GM21381 (cell line): ENCODE measurements at regions not wholly inside any gene's neighbourhood (a gene's known extent, or its start where the extent isn't known, plus 50 kb on each side); places are given as distances from the start of the nearest gene placed in this dataset.

Experiments
- ATAC-seq: cut with Tn5 transposase; IDR thresholded peaks from one replicate; pipeline ENCODE4 v1.9.1; 2021; ENCODE audit warnings: mild to moderate bottlenecking, moderate library complexity; ENCODE audit not compliant: unreplicated experiment

DNA sequence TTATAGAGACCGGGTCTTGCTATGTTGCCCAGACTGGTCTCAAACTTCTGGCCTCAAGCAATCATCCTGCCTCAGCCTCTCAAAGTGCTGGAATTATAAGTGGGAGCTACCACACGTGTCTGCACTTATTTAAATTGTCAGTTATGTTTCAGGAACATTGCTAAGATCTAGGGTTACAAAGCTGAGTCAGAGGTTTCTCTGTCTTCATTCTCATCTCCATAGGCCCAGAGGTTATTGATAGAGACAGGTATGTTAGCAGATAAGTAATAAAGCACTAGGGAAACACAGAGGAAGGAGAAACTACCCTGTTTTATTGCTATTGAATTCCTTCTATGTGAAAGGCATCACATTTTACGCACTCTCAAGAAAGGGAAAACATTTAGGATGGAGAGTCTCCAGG, 214.1 kb downstream of the REEP3 start:
- no peak for ATAC-seq

DNA sequence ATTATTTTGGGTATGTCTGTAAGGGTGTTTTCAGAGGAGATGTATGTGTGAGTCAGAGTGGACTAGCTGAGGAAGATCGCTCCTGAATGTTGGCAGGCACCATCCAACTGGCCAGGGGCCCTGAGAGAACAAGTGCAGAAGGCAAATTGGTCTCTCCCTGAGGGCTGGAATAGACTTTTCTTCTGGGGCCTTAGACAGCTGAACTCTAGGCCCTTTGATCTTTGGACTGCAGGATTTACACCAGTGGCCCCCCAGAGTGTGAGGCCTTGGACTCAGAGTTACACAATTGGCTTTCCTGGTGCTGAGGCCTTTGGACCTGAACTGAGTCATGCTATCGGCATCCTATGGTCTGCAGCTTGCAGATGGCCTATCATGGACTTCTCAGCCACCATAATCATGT, 217.2 kb downstream of the REEP3 start:
- ATAC-seq = no peak

DNA sequence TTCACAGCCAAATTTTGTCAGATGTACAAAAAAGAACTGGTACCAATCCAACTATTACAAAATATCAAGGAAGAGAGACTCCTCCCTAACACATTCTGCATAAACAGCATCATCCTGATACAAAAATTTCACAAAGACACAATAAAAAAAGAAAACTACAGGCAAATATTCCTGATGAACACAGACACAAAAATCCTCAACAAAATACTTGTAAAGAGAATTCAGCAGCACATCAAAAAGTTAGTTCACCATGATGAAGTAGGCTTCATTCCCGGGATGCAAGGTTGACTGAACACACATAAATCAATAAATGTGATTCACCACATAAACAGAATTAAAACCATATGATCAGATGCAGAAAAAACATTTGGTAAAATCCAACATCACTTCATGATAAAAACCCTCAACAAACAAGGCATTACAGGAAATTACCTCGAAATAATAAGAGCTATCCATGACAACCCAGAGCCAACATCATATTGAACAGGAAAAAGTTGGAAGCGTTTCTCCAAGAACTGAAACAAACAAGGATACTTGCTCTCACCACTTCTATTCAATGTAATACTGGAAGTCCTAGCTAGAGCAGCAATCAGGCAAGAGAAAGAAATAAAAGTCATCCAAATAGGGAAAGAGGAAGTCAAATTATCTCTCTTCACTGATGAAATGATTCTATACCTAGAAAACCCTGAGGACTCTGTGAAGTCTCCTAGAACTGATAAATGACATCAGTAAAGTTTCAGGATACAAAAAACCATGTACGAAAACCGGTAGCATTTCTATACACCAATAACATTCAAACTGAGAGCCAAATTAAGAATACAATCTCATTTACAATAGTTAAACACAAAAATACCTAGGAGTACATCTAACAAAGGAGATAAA, 223.1 kb downstream of the REEP3 start:
- no peak for ATAC-seq

DNA sequence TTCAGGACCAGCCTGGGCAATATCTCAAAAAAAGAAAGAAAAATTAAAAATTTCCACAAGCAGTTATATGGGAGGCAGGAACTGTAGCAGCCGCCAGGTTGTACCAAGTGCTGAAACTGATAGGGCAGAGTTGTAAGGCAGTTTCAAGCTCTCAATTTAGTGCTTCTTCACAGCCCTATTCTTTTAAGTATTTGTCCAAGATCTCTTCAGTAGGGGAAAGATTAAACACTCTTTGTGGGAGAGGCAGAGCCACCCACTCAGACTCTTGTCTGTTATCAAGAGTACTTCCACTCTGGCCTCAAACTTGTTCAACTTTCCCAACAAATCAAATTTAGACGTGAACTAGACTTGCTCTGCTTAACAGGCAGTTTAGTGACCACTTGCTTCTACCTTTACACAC, 228.7 kb downstream of the REEP3 start:
- ATAC-seq = no peak

DNA sequence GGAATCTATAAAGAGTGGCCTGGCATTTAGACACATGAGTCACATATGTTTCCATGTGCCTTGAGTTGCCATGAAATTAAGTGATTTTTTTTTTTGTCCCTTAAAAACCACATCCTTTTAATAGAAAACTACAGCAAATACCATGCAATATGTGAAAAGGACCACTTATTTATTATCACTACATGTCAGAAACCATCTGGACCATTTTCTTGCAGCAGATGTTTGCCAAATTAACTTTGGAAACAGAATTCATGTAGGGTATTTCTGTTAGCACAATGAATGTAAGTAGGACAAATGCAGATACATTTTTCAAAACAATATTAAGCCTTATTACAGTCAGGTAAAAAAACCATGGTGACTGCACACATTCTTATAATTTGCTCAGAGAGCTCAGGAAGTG, 230.6 kb downstream of the REEP3 start:
- no peak for ATAC-seq

DNA sequence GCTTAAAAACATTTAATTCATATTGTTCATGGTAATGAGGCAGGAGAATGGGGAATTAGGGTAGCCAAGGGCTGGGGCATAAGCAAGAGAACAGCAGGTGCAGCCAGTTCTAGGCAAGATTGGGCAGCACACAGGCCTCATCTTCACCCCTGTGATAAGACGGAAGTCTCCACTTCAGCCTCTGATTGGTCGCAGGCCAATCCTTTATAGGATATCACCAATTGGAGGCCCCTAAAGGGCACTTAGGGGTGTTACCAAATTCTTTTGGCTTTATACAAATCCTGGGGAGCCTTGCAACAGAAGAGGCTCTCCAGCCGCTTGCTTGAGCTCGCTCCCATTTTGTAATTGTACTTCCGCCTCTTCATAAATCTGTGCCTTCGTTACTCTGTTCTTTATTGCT, 231.1 kb downstream of the REEP3 start:
- ATAC-seq = no peak

DNA sequence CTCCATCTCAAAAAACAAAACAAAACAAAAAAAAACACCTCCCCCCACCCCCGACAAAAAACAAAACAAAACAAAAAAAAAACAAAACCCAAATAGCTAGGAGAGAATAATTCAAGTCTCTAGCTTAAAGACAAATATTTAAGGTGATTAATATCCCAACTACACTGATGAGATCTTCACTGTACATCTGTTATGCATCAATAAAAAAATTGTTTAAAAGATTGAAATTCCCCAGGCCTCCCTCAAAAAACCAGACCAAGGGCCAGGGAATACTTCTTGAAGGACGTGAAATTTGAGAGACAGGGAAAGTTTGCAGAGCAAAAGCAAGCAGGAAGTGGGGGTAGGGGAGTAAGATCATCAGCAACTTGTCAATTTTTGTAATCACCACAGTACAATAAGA, 232.6 kb downstream of the REEP3 start:
- no peak for ATAC-seq

DNA sequence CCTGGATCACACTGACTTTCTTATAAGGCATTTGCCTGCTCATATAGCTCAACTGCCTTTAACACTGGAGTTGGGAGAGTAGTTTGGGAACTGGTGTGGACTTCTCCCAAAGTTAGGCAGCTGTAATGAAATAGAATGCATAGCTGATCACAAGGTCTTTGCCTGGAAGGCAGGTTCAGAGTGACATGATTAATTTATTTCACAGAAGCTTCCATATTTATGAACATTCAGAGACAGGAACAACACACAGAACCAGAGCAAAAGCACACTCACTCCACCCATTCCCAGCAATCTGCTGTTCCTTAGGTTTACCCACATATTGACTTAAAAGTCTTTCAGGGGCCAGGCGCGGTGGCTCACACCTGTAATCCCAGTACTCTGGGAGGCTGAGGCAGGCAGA, 234.2 kb downstream of the REEP3 start:
- no peak for ATAC-seq

DNA sequence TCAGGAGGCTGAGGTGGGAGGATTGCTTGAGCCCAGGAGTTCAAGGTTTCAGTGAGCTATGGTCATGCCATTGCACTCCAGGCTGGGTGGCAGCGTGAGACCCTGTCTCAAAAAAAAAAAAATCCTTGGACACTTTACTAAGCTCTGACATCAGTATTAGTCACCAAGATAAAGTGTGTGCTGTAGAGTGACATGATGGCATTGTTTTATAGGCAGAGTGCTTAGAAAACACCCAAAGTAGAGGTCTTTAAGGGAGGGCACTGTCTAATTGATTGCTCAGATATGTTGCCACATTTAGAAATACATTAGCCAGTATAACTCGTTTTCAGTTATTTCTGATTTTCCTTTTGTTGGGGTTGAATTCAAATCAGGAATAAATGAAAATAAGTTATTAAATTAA, 235.9 kb downstream of the REEP3 start:
- ATAC-seq = no peak

DNA sequence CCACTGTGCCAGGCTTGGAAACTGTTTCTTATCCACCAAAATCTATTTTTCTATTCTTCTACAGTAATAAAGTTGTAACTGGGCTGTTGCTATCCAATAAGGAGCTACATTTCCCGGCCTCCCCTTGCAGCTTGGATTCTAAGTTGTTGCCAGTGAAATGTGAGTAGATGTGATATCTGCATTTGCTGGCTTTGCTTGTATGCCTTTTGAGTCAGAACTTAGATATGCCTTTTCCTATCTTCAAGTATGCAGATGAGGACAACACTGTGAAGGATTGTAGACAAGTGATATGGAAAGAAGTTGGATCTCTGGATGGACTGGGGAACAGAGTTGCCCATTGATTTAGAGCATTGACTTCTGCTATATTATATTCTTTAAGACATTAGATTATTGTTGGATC, 236.9 kb downstream of the REEP3 start:
- no peak for ATAC-seq

DNA sequence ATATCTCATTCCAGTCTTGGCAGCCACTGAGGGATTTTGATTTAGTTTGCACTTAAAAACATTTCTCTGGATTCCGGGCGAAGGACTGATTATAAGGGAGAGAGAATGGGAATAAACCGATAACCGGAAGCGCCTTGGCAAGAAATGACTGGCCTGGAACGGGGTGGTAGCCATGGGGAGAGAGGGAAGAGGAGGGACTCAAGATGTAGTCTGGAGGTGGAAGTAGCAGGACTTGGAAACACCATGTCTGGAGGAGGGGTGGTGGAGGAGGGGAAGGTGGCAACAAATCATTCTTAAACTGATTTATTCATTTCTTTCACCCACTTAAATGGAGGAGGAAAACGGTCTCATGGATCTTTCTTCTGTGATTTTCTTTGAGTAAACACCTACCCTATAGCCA, 238.1 kb downstream of the REEP3 start:
- no peak for ATAC-seq

DNA sequence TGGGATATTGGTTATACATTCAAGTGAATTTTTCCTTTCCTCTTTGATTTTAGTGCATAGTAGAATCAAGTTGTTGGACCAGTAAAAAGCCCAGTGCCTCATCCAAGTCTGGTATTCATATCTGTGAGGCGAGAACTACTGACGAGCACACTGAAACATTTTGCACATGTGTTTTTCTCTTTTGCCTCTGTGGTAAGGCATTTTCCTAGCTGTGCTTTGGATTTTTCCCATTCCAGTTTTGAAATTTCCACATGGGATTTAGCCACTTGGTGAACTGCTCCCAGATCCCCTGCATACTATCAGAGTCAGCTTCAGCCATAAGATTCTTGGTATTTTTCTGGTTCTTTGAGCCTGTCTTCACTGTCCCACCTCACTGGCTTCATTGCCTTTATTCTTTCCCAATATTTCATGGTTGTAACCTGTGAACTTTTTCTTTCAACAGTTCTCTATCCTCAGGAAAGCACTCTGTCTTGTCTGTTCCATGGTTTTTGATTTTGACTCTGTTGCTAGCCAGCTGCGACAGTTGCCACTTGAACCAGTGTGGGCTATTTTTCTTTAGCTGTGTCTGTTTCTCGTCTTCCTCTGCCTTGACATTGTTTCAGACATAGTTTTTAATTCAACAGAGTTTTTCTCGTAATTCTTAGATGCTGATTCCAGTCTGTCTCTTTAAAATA, 239.0 kb downstream of the REEP3 start:
- no peak for ATAC-seq

DNA sequence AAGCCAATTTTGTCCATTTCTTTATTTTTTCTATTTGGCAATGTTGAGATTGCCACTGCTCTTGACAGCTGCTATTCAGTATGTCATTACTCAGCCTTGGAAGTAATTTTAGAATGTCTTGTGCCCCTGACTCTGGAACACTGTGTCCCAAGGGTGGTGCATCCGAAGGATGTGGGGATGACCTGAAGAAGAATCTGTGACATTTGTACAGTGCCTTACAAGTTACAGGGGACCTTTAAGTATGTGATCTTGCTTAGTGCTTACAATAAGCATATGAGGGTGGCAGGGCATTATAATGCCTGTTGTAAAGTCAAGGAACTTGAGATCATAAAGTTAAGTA, 239.5 kb downstream of the REEP3 start:
- no peak for ATAC-seq

DNA sequence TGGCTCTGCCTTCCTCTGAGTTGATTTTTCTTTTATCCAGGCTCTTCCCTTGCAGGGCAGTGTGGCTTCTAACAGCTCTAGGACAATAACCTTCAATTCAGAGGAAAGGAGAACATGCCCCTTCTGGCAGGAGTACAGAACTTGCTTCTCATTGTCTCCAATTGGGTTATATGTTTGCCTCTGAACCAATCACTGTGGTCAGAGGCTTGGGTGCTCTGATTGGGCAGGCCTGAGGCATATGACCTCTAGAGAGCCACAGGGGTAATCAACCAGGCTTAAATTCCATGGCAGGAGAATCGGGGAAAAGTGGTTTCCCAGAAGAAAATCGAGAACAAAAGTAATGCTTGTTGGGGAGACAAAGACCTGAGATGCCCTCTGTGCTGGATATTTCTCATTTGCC, 240.0 kb downstream of the REEP3 start:
- ATAC-seq = no peak

DNA sequence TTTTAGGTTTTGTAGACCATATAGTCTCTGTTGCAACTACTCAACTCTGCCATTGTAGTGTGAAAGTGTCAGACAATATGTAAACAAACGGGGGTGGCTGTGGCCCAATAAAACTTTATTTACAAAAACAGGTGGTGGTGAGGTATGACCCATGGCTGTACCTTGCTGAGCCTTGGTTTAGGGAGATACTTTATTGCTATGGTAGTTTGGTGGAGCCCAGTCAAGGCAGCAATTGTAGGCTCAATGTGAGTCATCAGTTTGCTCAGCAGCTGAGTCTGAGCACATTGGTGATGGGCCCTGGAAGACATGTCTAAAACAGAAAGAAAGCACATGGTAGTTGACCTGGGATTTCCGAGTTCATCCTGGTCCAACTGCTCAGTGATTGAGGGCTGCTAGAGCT, 242.5 kb downstream of the REEP3 start:
- ATAC-seq = no peak

DNA sequence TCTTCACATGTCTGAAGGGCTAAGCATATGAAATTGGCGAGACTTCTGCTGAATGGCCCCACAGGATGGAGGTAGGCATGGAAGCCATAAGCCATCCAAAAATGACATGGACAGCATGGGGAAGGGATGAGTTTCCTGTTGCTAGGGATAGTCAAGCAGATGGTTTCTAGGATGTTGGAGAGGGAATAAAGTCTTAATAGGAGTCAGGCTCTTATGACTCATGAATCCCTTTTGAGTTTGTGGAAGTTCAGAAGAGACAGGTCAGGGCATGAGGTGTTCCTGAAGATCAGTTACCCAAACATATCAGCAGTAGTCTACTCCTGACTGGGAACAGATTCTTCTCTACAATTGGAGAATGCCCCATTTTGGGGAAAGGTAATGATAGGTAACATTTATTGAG, 243.9 kb downstream of the REEP3 start:
- ATAC-seq = no peak

DNA sequence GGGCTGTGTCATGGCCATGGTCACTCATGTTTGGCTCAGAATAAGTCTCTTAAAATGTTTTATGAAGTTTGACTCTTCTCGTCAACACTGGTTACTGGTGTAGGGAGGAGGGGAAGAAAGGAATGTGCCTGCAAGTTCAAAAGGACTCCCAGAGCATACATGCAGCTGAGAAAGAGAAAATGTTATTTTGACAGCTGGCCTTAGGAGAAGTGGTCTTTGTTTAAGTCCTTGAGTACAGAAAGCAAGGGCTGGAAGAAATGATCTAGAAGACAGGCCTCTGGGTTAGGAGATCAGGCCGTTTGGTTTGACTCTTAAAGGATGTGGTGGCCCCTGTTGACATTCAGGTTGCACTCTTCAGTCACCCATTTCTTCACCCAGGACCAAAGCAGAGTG, 245.5 kb downstream of the REEP3 start:
- ATAC-seq = no peak

DNA sequence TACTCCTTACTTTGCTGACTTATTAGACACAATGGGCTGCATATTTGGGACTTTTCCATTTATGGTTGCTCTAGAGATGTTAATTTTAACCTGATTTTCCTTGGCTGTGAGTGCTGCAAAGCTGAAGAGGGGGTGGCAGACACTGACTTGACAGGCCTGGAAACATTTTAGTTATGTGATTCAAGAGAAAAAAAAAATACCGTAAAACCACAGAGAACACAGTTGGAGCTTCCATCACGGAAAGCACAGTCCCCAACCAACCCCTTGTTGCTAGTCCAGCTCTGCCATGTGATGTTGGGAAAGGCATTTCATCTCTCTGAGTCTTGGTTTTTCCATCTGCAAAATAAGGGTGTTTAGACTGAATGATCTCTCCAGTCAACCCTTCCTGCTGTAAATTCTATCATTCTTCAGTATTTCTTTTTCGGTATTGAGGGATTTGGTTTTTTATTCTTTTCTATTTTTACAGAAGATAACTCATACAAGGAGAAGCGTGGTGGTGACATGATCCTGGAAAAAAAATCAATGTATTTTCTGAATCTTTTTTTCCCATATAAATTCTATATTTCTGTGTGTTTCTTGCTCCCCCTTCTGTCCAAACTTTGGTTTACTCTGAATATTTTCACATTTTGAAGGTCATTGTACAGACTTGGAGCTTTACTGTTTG, 246.1 kb downstream of the REEP3 start:
- ATAC-seq = no peak

DNA sequence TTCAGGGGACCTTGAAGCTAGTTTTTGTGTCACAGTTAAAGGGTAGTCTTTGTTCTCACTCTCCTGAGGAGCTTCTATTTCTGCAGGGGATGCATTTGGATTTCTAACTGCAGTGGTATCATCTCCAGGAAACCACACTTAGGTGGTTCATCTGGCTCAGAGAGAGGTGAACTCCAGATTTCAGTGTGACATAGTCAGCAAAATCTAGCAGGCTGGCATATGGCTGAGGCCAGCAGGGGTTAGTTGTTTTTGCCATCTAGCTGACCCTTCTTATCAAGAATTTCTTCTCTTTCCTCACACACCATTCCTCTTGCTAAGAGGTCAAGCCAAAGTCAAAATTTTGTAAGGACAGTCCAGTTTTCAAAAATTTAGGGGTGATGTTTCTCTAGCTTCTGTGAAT, 248.2 kb downstream of the REEP3 start:
- ATAC-seq = no peak

DNA sequence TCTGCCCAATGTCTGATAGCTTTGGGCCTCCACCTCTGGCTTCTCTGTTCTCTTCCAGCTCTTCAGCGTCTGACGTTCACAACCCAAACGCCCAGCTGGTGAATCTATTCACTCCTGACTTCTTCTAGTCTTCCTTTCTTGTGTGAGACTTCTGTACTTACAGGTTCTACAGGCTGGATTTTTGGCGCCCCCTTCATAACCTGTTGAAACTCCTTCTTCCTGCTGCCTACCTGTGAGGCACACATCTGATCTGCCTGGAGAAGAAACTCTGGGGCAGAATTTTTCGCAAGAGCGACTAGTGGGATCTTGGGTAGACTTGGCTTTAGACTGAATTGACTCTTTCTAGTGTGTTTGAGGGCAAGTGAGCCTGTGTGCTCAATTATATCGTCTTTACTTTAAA, 249.3 kb downstream of the REEP3 start:
- ATAC-seq = no peak

DNA sequence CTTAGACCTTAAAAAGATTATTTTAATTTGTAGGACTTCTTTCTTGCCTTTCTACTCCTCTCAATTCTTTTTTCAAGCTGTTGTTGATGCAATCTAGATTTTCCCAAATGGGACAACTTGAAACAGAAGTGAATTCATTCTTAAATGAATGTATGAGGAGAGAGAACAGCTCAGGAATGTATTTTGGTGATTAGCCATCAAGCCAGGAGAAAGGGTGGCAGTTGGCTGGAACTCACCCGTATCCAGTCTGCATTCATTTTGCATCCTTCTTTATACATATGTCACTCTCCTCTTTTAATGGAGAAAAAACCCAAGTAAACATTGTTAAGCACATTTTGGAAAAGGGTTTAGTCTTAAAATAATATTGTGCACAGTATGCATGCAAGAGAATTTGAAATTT, 251.3 kb downstream of the REEP3 start:
- no peak for ATAC-seq

DNA sequence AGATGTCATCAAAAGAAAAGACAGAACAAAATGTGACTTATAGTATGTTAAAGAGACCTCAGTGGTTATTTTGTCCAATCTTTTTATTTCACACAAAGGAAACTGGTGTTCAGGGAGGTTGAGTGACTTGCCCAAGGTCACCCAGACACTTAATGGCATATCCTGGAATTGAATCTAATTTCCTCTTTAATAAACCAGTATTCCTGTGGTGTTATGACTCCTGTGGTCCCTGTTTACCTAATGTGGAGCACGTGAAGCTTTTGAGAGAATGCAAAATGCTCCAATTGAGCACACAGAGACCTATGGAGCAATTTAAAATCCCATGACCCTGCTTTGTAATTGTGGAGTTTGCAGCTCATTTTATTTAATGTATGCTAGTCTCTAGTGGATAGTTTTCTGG, 251.9 kb downstream of the REEP3 start:
- ATAC-seq = no peak
